Activated naive CD8-positive, alpha-beta T cell (primary cell): ENCODE measurements at regions not wholly inside any gene's neighbourhood (a gene's known extent, or its start where the extent isn't known, plus 50 kb on each side); places are given as distances from the start of the nearest gene placed in this dataset.
"Not testable (repeated sequence)": the region's sequence is repeated elsewhere in the genome, so short reads cannot be mapped to it uniquely, and the experiment has no call there.

Experiments
- H3K27ac Mint-ChIP-seq: one replicate; pipeline ENCODE4 v1.8.0; 2021; ENCODE audit warnings: mixed read lengths
- H3K27me3 Mint-ChIP-seq: one replicate; pipeline ENCODE4 v1.8.0; 2021; ENCODE audit warnings: mixed read lengths
- H3K36me3 Mint-ChIP-seq: one replicate; pipeline ENCODE4 v1.8.0; 2021; ENCODE audit warnings: mixed read lengths
- H3K4me1 Mint-ChIP-seq: one replicate; pipeline ENCODE4 v1.8.0; 2021; ENCODE audit warnings: low read depth, mixed read lengths
- H3K4me3 Mint-ChIP-seq: one replicate; pipeline ENCODE4 v1.8.0; 2021; ENCODE audit warnings: mild to moderate bottlenecking, mixed read lengths
- H3K9me3 Mint-ChIP-seq: one replicate; pipeline ENCODE4 v1.8.0; 2021; ENCODE audit warnings: low read depth, mixed read lengths

DNA sequence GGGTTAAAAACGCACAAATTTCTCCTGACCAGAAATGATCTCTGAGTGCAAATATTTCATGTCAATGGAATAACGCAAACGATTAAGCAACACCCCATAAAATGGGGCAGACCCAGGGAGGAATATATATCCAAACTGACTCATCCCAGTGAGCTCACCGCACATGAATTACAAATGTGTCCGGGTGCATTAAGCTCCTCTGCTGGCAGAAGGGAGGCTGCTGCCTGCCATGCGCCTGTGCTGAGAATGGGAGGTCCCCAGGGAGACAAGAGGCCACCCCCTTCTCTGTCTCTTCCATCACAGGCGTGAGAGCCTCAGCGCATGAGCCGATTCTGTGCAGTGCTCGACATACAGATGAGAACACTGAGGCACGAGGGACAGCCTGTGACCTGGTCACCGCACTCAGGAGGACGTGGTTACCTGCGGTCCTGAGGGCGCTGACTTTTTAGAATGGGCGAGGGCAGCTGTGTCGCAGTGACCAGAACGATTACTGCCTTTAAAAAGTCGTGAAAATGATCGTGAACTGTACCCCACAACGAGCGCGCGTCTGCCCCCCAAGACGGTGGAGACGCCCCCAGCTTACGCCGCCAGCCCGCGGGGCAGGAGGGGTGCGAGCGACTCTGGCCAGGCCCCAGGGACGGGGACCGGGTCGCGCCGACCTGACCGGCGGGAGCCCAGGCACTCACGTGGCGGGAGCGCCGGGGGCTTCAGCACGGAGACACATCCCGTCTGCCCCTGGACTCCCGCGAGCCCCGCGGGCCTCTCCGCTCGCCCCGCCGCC lies 188.5 kb downstream of the ADRA2C start:
- H3K27me3 Mint-ChIP-seq, H3K9me3 Mint-ChIP-seq, H3K36me3 Mint-ChIP-seq: not testable (repeated sequence)
- peaks cover 11% of the 10 kb centered on the region for H3K4me1 Mint-ChIP-seq
- peak overlapping the region; percentile 97 for H3K4me3 Mint-ChIP-seq
- peak overlapping the region; percentile 99 for H3K27ac Mint-ChIP-seq

DNA sequence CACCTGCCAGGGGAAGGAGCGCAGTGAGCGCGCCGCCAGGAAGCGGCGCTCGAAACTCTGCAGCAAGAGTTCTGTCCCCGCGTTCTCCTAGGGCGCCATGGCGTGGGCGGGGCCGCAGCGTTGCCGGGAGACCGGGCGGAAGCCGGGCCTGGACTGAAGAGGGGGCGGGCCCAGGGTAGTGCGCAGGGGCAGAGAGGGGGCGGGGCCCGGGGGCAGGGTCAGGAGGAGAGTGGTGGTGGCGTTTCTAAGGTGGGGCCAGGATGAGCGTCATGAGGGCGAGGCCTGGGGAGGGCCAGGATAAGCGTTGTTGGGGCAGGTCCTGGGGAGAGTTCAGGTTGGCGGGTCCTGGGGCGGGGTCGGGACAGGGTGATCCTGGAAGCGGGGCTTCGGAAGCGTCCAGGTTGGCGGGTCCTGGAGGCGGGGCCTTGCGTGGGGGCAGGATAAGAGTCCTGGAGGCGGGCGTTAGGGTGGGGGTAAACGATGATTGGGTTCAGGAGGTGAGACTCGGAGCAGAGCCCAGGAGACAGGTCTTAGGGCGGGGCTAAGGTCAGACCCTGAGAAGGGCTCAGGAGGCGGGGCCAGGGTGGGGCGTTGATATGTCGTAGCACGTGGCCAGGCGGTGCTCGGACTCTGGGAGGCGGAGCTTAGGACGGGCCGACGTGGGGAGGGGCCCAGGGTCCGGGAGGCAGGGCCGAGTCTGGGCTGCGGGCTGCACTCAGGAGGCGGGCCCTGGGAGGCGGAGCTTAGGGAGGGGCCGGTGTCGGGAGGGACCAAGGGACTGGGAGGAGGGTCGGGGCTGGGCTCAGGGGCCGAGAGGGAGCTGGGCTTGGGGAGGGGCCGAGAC lies 189.4 kb downstream of the ADRA2C start:
- H3K36me3 Mint-ChIP-seq, H3K9me3 Mint-ChIP-seq, H3K27me3 Mint-ChIP-seq: not testable (repeated sequence)
- Mint-ChIP-seq H3K4me1 (peaks cover 11% of the 10 kb centered on the region), H3K27ac (peak overlapping the region; percentile 88), H3K4me3 (peak overlapping the region; percentile 97)

DNA sequence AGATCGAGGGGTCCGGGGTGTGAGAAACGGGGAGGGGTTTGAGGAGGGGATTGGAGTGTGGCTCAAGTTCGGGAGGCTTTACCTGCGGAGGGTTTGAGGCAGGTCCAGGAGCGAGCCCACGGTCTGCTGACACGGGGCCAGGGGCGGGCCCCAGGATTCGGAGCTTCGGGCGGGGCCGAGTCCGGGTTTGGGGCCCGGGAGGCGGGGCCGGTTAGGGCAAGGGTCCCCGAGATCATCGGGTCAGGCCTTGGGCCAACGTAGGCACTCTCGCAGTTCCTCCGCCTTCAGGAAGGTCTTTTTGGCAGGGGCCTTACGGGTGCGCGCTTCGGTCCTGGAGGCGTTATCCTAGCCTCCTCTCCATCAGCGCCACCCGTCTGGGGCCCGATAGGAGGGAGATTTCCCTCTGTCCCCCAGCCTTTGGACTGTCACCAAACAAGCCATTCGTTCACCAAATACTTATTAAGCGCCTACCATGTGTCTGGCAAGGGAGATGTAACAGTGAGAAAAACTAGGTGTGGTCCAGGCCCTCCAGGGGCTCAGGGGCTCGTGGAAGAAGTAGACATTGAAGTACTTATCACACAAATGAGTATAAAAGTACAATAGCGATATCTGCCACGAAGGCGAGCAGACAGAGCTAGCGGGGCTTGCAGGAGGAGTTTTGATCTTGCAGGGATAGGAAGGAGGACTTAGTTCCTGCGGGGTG lies 190.1 kb downstream of the ADRA2C start:
- not testable (repeated sequence) for H3K27me3 Mint-ChIP-seq, H3K36me3 Mint-ChIP-seq, H3K9me3 Mint-ChIP-seq, H3K27ac Mint-ChIP-seq
- peak overlapping the region; percentile 97 for H3K4me3 Mint-ChIP-seq
- H3K4me1 Mint-ChIP-seq, result peaks cover 11% of the 10 kb centered on the region

DNA sequence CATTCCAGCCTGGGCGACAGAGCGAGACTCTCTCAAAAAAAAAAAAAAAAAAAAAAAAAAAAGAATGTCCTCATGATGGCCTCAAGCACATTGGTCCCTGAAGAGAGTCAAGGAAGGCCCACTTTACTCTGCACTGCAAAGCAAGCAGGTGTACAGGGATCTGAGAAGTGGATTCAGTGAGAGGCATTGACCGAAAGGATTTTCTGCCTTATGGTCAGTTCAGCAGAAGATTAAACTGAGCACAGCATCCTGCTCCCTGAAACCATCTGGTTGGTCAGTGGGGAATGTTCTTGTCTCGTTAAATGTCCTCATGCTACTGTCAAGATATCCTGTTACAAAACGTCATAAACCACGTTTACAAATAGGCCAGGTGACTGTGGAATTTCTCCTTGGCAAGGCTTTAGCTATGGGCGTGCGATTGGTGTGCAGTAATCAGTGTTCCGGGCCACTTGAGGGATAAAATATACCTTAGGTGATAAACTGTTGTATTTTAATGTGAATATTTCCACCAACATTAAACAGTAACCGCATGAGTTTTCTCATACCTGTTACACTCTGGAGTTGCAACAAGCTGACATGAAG lies 195.0 kb downstream of the ADRA2C start:
- H3K4me3 Mint-ChIP-seq, H3K27me3 Mint-ChIP-seq, H3K36me3 Mint-ChIP-seq, H3K4me1 Mint-ChIP-seq, H3K27ac Mint-ChIP-seq, H3K9me3 Mint-ChIP-seq: not testable (repeated sequence)

DNA sequence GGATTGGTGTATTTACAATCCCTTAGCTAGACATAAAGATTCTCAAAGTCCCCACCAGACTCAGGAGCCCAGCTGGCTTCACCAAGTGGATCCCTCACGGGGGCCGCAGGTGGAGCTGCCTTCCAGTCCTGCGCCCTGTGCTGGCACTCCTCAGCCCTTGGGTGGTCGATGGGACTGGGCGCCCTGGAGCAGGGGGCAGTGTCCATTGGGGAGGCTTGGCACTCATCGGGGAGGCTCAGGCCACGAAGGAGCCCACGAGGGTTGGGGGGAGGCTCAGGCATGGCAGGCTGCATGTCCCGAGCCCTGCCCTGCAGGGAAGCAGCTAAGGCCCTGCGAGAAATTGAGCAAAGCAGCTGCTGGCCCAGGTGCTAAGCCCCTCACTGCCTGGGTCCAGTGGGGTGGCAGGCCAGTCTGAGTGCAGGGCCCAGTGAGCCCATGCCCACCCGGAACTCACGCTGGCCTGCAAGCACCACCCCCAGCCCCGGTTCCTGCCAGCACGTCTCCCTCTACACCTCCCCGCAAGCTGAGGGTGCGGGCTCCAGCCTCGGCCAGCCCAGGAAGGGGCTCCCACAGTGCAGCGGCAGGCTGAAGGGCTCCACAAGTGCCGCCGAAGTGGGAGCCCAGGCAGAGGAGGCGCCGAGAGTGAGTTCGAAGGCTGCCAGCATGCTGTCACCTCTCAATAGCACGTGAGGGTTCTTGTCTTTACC lies 198.5 kb downstream of the ADRA2C start:
- H3K27me3 Mint-ChIP-seq, H3K9me3 Mint-ChIP-seq, H3K36me3 Mint-ChIP-seq, H3K27ac Mint-ChIP-seq, H3K4me3 Mint-ChIP-seq, H3K4me1 Mint-ChIP-seq: not testable (repeated sequence)

DNA sequence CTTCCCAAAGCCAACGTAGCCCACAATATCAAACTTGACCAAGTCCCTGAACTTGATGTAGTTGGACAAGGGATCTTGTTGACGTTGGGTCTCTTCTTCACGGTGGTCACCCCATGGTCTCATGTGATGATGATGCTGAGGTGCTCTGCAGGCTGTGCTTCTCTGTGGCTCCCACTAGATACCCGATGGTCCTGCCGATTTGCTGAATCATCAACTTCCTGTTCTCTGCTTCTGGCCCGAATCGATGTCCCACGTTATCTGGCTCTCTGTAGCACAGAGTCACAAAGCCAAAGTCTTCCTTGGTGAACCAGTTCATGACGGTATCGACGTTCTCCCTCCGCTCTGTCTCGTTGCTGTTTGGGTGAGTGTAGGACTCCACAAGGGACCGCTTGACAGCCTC lies 201.0 kb downstream of the ADRA2C start:
- not testable (repeated sequence) for H3K9me3 Mint-ChIP-seq, H3K27me3 Mint-ChIP-seq, H3K36me3 Mint-ChIP-seq, H3K27ac Mint-ChIP-seq, H3K4me3 Mint-ChIP-seq, H3K4me1 Mint-ChIP-seq

DNA sequence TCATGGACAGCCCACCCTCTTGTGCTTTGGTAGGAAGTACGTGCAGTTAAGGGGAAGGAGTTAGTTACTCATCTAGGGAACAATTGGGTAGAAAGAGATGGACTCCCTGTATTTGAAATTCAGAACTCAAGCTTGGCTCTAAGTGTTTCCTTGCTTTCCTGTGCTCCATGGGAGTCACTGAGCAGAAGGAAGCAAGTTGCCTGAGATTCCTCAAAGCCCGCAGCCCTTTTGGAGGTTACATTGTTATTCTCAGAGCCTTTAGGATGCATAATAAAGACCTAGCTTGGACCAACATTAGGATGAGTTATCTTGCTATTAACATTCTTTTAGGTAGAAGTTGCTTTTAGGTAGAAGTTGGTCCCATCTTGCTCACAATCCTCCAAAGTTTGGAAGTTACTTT lies 206.4 kb downstream of the ADRA2C start:
- H3K4me3 Mint-ChIP-seq, H3K36me3 Mint-ChIP-seq, H3K27me3 Mint-ChIP-seq: not testable (repeated sequence)

DNA sequence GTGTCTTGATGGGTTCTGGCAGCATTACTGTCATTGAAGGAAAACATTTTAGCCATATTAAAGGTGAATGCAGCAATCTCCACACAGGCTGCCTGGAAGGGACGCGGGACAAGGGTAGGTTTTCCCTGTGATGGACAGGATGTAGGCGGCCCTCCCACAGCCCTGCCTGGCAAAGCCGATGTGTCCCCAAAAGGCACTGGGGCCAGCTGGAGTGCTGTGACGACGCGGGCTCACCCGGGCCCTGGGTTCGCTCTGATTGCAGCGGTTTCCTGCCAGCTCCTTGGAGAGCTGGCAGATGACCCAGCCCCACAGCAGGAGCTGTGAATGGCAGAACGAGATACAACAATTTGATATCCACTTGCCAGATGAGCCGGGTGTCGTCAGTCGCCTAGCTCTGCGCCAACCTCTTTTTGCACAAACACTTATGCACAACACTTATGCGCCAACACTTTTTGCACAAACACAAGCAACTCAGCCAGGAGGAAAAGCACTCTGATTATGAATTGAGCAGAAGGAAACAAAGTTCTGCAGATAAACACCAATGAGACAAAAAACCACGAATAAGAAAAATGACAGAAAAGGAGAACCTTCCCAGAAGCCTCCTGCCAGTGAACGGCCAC lies 207.5 kb downstream of the ADRA2C start:
- H3K4me3 Mint-ChIP-seq, H3K27ac Mint-ChIP-seq, H3K27me3 Mint-ChIP-seq, H3K36me3 Mint-ChIP-seq, H3K4me1 Mint-ChIP-seq, H3K9me3 Mint-ChIP-seq: not testable (repeated sequence)

More for the DNA sequence above, 206.4 kb downstream of the ADRA2C start:
- H3K9me3 Mint-ChIP-seq, H3K4me1 Mint-ChIP-seq, H3K27ac Mint-ChIP-seq: not testable (repeated sequence)

DNA sequence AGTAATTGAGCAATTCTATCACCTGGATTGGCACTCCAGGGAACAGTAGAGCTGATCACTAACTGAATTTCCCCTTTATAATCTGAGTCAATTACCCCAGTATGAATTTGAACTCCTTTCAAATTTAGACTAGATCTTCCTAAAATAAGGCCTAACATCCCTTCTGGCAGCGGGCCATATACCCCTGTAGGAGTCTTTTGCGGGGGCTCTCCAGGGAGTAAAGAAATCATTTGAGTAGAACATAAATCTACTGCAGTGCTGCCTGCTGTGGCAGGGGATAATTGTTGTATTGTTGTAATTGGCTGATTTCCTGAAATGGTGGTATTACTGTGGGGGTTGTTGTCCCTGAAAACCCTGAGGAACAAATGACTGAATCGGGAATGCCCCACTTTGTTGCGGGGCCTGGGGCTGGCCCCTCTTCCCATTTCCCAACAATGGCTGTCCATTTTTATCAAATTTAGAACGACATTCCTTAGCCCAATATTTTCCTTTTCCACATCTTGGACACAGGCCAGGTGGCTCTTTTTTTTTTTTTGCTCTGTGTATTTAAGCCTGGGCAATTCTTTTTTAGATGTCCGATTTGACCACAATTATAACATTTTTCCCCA lies 217.4 kb downstream of the ADRA2C start:
- not testable (repeated sequence) for H3K9me3 Mint-ChIP-seq, H3K27me3 Mint-ChIP-seq, H3K27ac Mint-ChIP-seq, H3K36me3 Mint-ChIP-seq, H3K4me1 Mint-ChIP-seq, H3K4me3 Mint-ChIP-seq

DNA sequence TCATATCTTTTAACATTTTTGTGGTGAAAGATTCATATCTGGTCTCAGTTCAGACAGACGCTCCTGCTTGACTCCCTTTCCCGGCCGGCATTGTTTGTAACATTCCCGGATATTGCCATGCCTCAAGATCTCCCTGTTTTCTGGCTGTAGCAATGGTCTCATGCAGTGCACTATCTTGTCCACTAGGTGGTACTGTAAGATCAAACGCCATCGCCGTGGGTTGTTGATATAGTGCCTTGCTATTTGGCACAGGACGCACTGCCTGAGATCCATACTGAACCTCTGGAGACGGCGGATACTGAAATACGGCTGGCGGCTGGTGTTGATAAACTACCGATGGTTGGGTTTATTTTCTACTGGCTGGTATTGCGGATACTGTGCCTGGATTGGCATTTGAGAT lies 218.6 kb downstream of the ADRA2C start:
- H3K4me3 Mint-ChIP-seq, H3K27ac Mint-ChIP-seq, H3K9me3 Mint-ChIP-seq, H3K36me3 Mint-ChIP-seq, H3K4me1 Mint-ChIP-seq, H3K27me3 Mint-ChIP-seq: not testable (repeated sequence)

DNA sequence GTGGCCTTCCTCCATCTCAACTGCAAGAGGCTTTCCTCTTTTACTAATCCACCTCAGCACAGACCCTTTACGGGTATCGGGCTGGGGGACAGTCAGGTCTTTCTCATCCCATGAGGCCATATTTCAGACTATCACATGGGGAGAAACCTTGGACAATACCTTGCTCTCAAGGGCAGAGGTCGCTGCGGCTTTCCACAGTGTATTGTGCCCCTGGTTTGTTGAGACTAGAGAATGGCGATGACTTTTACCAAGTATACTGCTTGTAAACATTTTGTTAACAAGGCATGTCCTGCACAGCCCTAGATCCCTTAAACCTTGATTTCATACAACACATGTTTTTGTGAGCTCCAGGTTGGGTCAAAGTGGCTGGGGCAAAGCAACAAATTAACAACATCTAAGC lies 220.2 kb downstream of the ADRA2C start:
- H3K4me1 Mint-ChIP-seq, H3K9me3 Mint-ChIP-seq, H3K36me3 Mint-ChIP-seq, H3K27ac Mint-ChIP-seq, H3K4me3 Mint-ChIP-seq, H3K27me3 Mint-ChIP-seq: not testable (repeated sequence)

DNA sequence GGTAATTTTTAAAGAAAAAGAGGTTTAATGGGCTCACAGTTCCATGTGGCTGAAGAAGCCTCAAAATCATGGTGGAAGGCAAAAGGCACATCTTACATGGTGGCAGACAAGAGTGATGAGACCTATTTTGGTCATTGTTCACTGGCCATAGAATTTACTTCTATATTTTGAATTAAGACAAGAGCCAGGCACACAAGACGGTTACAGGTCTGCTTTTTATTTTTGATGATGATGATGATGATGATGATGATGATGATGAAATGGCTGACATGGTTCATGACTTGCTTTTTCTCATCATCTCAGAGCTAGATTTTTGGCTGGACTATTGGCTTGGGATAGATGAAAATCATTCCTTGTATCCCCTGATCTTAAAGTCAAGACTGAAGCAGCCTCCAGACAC lies 229.3 kb downstream of the OTOP1 start:
- not testable (repeated sequence) for H3K4me3 Mint-ChIP-seq, H3K27ac Mint-ChIP-seq, H3K36me3 Mint-ChIP-seq, H3K27me3 Mint-ChIP-seq, H3K9me3 Mint-ChIP-seq, H3K4me1 Mint-ChIP-seq

DNA sequence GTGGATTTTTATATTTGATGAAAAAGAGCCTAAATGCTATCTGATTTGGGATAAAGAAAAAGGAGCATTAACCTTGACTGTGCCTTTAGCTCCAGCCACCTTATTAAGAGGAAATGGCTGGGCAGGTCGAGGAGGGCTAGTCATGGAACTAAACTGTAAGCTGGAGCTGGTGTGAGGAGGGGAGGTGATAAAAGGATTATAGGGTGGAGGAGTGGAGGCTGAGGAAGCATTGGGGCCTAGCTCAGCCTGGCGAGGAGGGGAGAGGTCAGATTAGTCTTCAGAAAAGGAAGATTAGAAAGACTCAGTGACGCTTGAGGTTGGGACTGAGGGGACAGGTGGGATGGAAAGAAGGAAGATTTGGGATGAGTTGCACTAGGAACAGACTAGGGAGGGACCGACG lies 222.7 kb downstream of the OTOP1 start:
- not testable (repeated sequence) for H3K9me3 Mint-ChIP-seq

DNA sequence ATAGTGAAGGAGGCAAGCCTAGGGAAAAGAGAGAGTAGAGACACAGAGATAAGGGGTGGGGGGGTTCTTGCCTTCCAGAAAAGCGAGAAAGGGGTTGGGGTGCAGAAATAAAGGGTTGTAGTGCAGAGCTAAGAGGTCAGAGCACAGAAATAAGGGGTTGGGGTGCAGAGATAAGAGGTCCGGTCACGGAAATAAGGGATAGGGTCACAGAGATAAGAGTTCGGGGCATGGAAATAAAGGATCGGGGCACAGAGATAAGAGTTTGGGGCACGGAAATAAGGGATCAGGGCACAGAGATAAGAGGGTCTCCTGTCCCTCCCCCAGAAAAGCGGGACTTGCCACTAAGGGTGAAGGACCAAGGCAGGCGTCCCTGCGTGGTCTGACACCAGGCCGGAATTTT lies 222.0 kb downstream of the OTOP1 start:
- not testable (repeated sequence) for H3K9me3 Mint-ChIP-seq, H3K36me3 Mint-ChIP-seq, H3K4me1 Mint-ChIP-seq, H3K27ac Mint-ChIP-seq, H3K4me3 Mint-ChIP-seq, H3K27me3 Mint-ChIP-seq

More for the DNA sequence above, 222.7 kb downstream of the OTOP1 start:
- H3K36me3 Mint-ChIP-seq, H3K27ac Mint-ChIP-seq, H3K4me3 Mint-ChIP-seq, H3K4me1 Mint-ChIP-seq, H3K27me3 Mint-ChIP-seq: not testable (repeated sequence)
